HepG2 (cell line): ENCODE measurements at regions not wholly inside any gene's neighbourhood (a gene's known extent, or its start where the extent isn't known, plus 50 kb on each side); places are given as distances from the start of the nearest gene placed in this dataset.

Experiments
- ATAC-seq: fragments of 200-7000 bp; cut with Tn5 transposase; 3 replicates; pipeline ENCODE4 v1.9.1; 2020; ENCODE audit warnings: mild to moderate bottlenecking, moderate library complexity
- BruUV-seq: library from RNA; stranded (reverse); fragments of 400-500 nt; replicated peaks from 2 replicates; lab custom pipeline; 2021; lab: Mats Ljungman, UMichigan
- CTCF ChIA-PET: fragments of 300-600 bp; formaldehyde crosslinking; extraction: SDS; loops from one replicate; lab custom pipeline; 2021; ENCODE audit warnings: low total read pairs, inconsistent platforms, low intra/inter-chr PET ratio; lab: Yijun Ruan, JAX
- POLR2A ChIA-PET: fragments of 350-600 bp; sonication (Branson Sonifier 250); formaldehyde crosslinking; loops from one replicate; lab custom pipeline; 2020; ENCODE audit warnings: antibody characterized with exemption, inconsistent platforms; lab: Yijun Ruan, JAX
- DNase-seq: peaks from one replicate; pipeline ENCODE4 v3.0.0-alpha.2; 2015; ENCODE audit warnings: low spot score
- FAIRE-seq: peaks from 3 replicates; lab custom pipeline; 2011; peaks lifted over from hg19 to GRCh38; lab: Jason Lieb, UNC
- H2AFZ ChIP-seq: one replicate; pipeline ENCODE4 v1.6.1; 2011; ENCODE audit warnings: low read length, inconsistent platforms
- H3K27ac ChIP-seq: fragments of 300-600 bp; 3 replicates; pipeline ENCODE4 v1.8.0; 2011; ENCODE audit warnings: mixed run types, mild to moderate bottlenecking, mixed read lengths, low read length, inconsistent platforms; ENCODE audit not compliant: insufficient read depth; ENCODE audit errors: extremely low read length
- H3K27me3 ChIP-seq, 2 experiments: fragments of 200-600 bp in 1 of 2; 2 replicates in 1 of 2; 3 replicates in 1 of 2; pipeline versions ENCODE4 v1.6.0 to v1.8.0; 2011; ENCODE audit warnings: low read length in 2 of 2, mild to moderate bottlenecking in 2 of 2, moderate library complexity in 2 of 2, inconsistent platforms in 1 of 2; ENCODE audit not compliant: insufficient read depth in 2 of 2, control insufficient read depth in 1 of 2
- H3K36me3 ChIP-seq, 2 experiments: fragments of 200-600 bp in 1 of 2; replicated peaks in 1 of 2; 2 replicates in 1 of 2; 3 replicates in 1 of 2; pipeline versions ENCODE4 v1.5.1 to v1.8.0; 2011; ENCODE audit warnings: low read length in 2 of 2, inconsistent platforms in 1 of 2; ENCODE audit not compliant: insufficient read depth in 2 of 2, control insufficient read depth in 1 of 2
- H3K4me1 ChIP-seq: 2 replicates; pipeline ENCODE4 v1.5.1; 2012; ENCODE audit warnings: low read length, inconsistent platforms; ENCODE audit not compliant: insufficient read depth
- H3K4me2 ChIP-seq: 2 replicates; pipeline ENCODE4 v1.6.0; 2011; ENCODE audit warnings: low read depth, low read length, inconsistent platforms
- H3K4me3 ChIP-seq, 3 experiments: fragments of 200-600 bp in 1 of 3; sonication (generic), shearing (Covaris generic) in 1 of 3; replicated peaks in 1 of 3; 2 replicates each; pipeline ENCODE4 v1.5.1; 2011 to 2016; ENCODE audit warnings: low read length in 3 of 3, inconsistent platforms in 2 of 3, low read depth in 2 of 3, mild to moderate bottlenecking in 2 of 3, control low read depth in 1 of 3, mixed read lengths in 1 of 3; ENCODE audit not compliant: insufficient read depth in 1 of 3
- H3K79me2 ChIP-seq: one replicate; pipeline ENCODE4 v1.6.1; 2011; ENCODE audit warnings: low read length, inconsistent platforms; ENCODE audit not compliant: insufficient read depth
- H3K9ac ChIP-seq: 2 replicates; pipeline ENCODE4 v1.6.0; 2011; ENCODE audit warnings: mild to moderate bottlenecking, low read depth, low read length, inconsistent platforms; ENCODE audit not compliant: insufficient read depth
- H3K9me3 ChIP-seq: 2 replicates; pipeline ENCODE4 v1.5.1; 2012; ENCODE audit warnings: mild to moderate bottlenecking, low read length
- H4K20me1 ChIP-seq: 2 replicates; pipeline ENCODE4 v1.6.0; 2011; ENCODE audit warnings: inconsistent platforms, mild to moderate bottlenecking, low read length, moderate library complexity; ENCODE audit not compliant: insufficient read depth
- AGO2 ChIP-seq: fragments of 200-400 bp; formaldehyde crosslinking; optimal IDR thresholded peaks from 2 replicates; pipeline ENCODE3; 2017; ENCODE audit warnings: mild to moderate bottlenecking, low read depth, low read length, moderate library complexity
- BRCA1 ChIP-seq: sonication (generic); formaldehyde crosslinking; IDR thresholded peaks from 2 replicates; pipeline ENCODE4 v1.4.0; 2020; ENCODE audit warnings: missing genetic modification reagents
- CEBPB ChIP-seq: IDR thresholded peaks from 2 replicates; pipeline ENCODE4 v1.6.1; 2011; ENCODE audit warnings: low read depth, low read length, improper control_type of control experiment, borderline replicate concordance
- CSRNP1 ChIP-seq: sonication (generic); formaldehyde crosslinking; IDR thresholded peaks from 2 replicates; pipeline ENCODE4 v1.8.1; 2023; ENCODE audit warnings: mild to moderate bottlenecking, missing genetic modification reagents
- PAF1 ChIP-seq: IDR thresholded peaks from 2 replicates; pipeline ENCODE4 v1.6.1; 2016; ENCODE audit warnings: missing genetic modification reagents, missing compliant biosample characterization
- ZFP62 ChIP-seq: sonication (generic); formaldehyde crosslinking; IDR thresholded peaks from 2 replicates; pipeline ENCODE4 v1.4.0; 2020; ENCODE audit warnings: missing genetic modification reagents
- ZFYVE20 ChIP-seq: sonication (generic); formaldehyde crosslinking; IDR thresholded peaks from 2 replicates; pipeline ENCODE4 v1.8.0; 2023; ENCODE audit warnings: low read depth, mild to moderate bottlenecking, moderate library complexity, missing genetic modification reagents, borderline replicate concordance
- ZNF317 ChIP-seq: sonication (generic); formaldehyde crosslinking; IDR thresholded peaks from 2 replicates; pipeline ENCODE4 v1.5.0; 2020; ENCODE audit warnings: mild to moderate bottlenecking, missing genetic modification reagents
- WGBS: methylation state at CpG from one replicate; pipeline ENCODE4 v1.1.6; 2017; ENCODE audit warnings: low lambda C conversion rate; 5-methylcytosine and 5-hydroxymethylcytosine counted together
- in situ Hi-C: cut with HindIII; loops from 2 replicates; pipeline ENCODE4 v1.10.0; 2017; ENCODE audit warnings: low pct_unique_long_range_greater_than_20kb; ENCODE audit not compliant: extremely low pct_ligation_motif_present
- intact Hi-C: fragments of 100-400 bp; cut with micrococcal nuclease; formaldehyde crosslinking; loops from one replicate; pipeline ENCODE4 v1.10.0; 2022; ENCODE audit not compliant: unreplicated experiment
- TF ChIP-seq, protein P1 (sequence below): sonication (generic); formaldehyde crosslinking; IDR thresholded peaks from 2 replicates; pipeline ENCODE4 v1.4.0; 2020; ENCODE audit warnings: low read depth, mild to moderate bottlenecking, missing genetic modification reagents
- TF ChIP-seq, protein P2 (sequence below): sonication (generic); formaldehyde crosslinking; IDR thresholded peaks from 2 replicates; pipeline ENCODE4 v1.5.0; 2020; ENCODE audit warnings: missing genetic modification reagents
- TF ChIP-seq, protein P3 (sequence below): sonication (generic); formaldehyde crosslinking; IDR thresholded peaks from 2 replicates; pipeline ENCODE4 v1.5.1; 2020; ENCODE audit warnings: missing genetic modification reagents, mild to moderate bottlenecking, borderline replicate concordance

GRCh38 chr13:112158961-112159360, 92.0 kb downstream of the SOX1 start (continued):
- TF ChIP-seq, protein P1, sequence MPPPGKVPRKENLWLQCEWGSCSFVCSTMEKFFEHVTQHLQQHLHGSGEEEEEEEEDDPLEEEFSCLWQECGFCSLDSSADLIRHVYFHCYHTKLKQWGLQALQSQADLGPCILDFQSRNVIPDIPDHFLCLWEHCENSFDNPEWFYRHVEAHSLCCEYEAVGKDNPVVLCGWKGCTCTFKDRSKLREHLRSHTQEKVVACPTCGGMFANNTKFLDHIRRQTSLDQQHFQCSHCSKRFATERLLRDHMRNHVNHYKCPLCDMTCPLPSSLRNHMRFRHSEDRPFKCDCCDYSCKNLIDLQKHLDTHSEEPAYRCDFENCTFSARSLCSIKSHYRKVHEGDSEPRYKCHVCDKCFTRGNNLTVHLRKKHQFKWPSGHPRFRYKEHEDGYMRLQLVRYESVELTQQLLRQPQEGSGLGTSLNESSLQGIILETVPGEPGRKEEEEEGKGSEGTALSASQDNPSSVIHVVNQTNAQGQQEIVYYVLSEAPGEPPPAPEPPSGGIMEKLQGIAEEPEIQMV (CRISPR knock-in tag) = no peak
- TF ChIP-seq ZNF317 (CRISPR knock-in tag) (no peak), ZFYVE20 (no peak)

DNA sequence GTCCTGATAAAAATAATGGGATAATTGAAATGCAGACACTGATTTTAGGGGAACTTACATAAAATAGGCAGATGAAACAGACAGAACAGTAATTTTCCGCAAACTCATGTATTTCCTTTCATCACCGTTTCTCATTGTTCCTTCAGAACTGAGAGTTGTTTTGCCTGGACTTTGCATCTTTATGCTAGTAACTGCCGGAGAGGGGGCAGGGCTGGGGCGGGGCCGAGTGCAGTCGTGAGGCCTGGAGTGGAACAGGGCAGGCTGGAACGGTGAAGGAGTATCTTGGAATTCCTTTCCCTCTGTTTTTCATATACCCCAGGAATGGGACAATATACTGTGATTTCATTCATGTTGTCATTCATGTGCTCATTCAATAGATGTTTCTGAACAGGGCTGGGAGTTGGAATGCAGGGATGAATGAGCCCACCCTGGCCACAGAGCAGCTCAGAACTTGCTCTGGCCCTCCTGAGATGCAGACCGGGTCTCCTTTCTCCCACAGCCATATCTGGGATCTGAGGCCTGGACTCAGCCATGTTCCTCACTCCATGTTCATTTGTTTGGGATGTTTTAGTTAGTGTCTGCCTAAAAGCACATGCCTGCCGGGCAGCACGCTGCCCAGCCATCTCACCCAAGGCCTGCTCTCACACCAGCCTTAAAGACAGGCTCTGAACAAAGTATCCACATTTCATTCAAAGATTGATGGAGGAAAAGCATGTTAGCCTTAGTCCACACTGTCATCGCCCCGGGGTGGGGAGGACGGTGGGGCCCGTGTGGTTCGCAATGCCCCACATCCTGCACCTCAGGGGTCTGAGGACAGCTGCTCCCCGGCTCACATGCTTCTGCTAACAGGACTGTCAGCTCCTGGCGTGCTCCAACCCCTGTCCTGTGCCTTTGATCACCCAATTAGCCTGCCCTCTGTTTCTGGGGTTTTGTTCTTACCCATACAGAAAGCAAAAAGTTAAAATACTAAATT, 92.9 kb downstream of the SOX1 start:
- H3K4me3 ChIP-seq = peak overlapping the region in 2 of 3 experiments; percentile 4 to 37; a peak in 2 of 6 replicates
- FAIRE-seq = peak; percentile 68
- in situ Hi-C loops (no loop called here), intact Hi-C loops (no loop called here)
- peaks cover 3% of the 10 kb centered on the region; the same call in 1 of the 2 replicates for H3K9me3 ChIP-seq
- DNase-seq = peak; percentile 73
- peaks cover 38% of the 10 kb centered on the region for H3K4me1 ChIP-seq
- BruUV-seq = no TSS peak
- ChIA-PET CTCF (no interaction called here), POLR2A (no interaction called here)
- 42% methylated on average over 14 of the region's 17 CpGs for WGBS
- H2AFZ ChIP-seq = peak overlapping the region; percentile 25
- H3K27ac ChIP-seq = peak overlapping the region; percentile 27
- peak overlapping the region; percentile 0; the same call in 1 of the 2 replicates for H3K9ac ChIP-seq
- no peaks in the 10 kb centered on the region for H3K79me2 ChIP-seq
- H3K27me3 ChIP-seq = peaks cover 0 to 15% of the 10 kb centered on the region in 2 experiments; a peak in 2 of 5 replicates
- H3K4me2 ChIP-seq = peak overlapping the region; percentile 58
- ATAC-seq = peak; percentile 93
- no peaks in the 10 kb centered on the region for H4K20me1 ChIP-seq
- no peaks in the 10 kb centered on the region for H3K36me3 ChIP-seq
- TF ChIP-seq AGO2 = no peak
- TF ChIP-seq ZFP62 = no peak
- no peak for TF ChIP-seq CSRNP1 (CRISPR knock-in tag)
- no peak for TF ChIP-seq CEBPB
- TF ChIP-seq, protein P2, sequence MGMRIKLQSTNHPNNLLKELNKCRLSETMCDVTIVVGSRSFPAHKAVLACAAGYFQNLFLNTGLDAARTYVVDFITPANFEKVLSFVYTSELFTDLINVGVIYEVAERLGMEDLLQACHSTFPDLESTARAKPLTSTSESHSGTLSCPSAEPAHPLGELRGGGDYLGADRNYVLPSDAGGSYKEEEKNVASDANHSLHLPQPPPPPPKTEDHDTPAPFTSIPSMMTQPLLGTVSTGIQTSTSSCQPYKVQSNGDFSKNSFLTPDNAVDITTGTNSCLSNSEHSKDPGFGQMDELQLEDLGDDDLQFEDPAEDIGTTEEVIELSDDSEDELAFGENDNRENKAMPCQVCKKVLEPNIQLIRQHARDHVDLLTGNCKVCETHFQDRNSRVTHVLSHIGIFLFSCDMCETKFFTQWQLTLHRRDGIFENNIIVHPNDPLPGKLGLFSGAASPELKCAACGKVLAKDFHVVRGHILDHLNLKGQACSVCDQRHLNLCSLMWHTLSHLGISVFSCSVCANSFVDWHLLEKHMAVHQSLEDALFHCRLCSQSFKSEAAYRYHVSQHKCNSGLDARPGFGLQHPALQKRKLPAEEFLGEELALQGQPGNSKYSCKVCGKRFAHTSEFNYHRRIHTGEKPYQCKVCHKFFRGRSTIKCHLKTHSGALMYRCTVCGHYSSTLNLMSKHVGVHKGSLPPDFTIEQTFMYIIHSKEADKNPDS (CRISPR knock-in tag) = no peak
- no peak for TF ChIP-seq BRCA1 (CRISPR knock-in tag)
- no peak for TF ChIP-seq PAF1 (CRISPR knock-in tag)
- TF ChIP-seq, protein P3, sequence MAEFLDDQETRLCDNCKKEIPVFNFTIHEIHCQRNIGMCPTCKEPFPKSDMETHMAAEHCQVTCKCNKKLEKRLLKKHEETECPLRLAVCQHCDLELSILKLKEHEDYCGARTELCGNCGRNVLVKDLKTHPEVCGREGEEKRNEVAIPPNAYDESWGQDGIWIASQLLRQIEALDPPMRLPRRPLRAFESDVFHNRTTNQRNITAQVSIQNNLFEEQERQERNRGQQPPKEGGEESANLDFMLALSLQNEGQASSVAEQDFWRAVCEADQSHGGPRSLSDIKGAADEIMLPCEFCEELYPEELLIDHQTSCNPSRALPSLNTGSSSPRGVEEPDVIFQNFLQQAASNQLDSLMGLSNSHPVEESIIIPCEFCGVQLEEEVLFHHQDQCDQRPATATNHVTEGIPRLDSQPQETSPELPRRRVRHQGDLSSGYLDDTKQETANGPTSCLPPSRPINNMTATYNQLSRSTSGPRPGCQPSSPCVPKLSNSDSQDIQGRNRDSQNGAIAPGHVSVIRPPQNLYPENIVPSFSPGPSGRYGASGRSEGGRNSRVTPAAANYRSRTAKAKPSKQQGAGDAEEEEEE (CRISPR knock-in tag) = no peak
